Activated T-cell treated with anti-CD3 and anti-CD28 coated beads, Interleukin-2, amount 50 U/mL, for 48 hours (primary cell): ENCODE measurements at regions not wholly inside any gene's neighbourhood (a gene's known extent, or its start where the extent isn't known, plus 50 kb on each side); places are given as distances from the start of the nearest gene placed in this dataset.
"Not testable (repeated sequence)": the region's sequence is repeated elsewhere in the genome, so short reads cannot be mapped to it uniquely, and the experiment has no call there.

Experiments
- DNase-seq, 2 experiments: peaks; one replicate each; pipeline ENCODE4 v3.0.0-alpha.2; 2020

DNA sequence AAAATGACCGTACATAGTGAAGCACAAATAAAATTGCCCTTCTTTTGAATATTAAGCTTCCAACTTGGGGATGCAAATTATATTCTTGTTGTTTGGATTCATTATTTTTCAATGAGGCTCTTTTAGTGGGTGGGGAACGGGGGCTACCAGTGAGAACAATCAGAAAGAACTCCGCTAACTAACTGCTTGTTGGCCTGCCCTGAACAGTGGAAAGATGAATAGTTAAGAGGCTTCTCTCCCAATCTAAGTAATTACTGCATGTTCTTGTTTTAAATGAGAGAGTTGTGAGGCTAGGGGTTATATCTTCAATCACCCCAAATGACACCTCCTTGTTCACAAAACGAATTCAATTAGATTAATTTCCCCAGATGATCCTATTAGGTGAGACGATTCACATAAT is 322.0 kb downstream of the FAT3 start:
- no peak for DNase-seq

DNA sequence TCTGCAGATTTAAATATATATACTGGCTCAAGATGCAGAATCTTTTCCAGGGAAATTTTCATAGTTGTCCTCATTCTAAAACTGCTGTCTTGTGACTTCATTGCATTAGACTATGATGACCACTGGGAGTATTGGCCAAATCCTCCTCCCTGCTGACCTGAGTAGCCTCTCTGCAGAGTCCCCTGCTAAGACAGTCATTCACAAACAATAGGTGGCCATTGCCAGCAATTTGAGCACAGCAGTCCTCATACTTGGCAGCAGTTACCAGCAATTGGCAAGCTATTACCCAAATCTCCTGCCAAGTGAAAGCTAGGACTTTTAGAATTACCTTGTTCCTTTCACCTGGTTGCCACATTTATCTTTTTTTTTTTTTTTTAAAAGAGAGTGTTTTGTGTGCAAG is 325.8 kb downstream of the FAT3 start:
- DNase-seq = no peak

DNA sequence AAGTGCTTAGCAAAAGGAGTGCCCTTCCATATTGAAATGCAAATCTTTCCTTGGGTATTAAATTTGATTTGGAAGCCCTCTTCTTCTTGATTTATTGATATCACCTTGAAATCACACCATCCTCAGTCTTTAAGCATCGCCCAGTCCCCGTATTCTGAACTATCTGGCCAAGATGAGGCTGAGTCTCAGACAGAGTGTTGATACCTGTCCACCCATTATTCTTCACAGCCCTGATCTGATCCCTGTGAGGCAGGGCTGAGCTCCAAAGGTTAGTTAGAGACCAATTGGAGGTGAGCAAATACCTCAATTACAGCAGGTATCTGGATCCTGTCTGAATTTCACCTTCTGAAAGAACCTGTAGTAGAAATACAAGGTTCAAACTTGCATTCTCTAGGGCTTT is 326.3 kb downstream of the FAT3 start:
- no peak for DNase-seq

DNA sequence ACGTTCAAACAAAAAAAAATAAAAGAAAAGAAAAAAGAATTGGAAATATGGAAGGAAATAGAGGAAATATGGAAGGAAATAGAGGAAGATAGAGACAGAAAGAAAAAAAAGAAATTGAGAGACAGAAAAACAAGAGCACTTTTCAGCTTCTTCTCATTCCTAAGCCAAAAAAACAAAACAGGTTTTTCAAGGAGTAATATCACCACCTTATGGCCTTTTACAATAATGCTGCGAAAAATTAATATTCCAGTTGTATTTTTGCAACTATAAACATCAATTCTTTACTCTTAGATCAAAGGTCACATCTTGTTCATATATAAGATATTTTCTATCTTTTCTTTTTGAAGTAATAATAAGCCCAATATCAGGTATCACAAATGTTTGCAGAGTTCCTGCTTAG is 328.3 kb downstream of the FAT3 start:
- DNase-seq = no peak

DNA sequence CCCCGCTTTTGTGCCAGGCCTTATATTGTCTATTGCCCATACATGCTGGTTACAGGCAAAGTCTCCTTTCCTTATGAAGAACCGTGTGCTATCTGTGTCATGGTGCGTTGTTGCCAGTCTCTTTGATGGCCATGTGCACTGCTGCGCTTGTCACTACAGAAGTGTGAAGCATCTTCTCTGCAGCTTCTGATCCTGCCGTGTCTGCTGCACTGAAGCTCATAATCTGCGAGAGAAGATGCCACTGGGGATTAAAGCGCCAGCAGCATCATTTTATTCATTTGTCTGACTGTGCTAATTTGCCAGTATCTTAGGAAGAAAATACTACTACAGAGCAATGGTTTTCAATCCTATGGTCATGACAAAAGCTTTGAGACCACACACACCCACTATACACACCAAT is 330.1 kb downstream of the FAT3 start:
- DNase-seq = no peak

DNA sequence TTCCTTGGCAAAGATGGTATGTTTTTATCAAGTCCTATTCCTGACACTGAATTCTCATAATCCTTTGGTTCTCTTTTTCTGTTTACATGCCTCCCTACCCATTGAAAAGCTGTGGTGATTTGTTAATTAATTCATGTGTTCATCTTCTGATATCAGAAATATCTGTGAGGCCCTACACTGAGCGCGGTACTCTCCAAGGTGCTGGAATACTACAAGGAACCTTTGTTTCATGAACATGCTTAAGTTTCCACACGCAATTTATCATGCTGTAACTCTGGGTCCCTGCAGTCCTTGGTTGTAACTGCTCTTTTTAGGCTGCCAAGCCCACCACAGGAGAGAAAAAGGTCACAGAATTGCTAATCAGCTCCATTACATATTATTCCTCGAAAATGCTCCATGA is 331.8 kb downstream of the FAT3 start:
- DNase-seq = no peak

DNA sequence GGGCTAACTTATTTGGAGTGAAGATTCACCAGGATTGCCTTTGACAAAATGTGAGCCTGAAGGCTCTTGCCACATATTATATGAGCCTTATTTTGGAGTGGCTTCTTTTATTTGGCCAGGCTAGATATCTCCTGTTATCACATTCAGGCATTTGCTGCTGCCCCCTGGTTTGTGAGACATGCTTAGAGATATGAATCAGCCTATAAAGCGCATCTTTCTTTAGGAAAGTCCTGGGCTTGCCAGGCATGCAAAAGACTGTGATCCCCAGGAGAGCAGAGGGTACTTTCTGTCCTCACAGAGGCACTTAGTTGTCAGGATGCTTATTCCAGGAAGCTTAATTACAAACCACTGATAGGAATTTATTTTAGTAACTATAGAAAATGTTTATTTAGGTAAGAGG is 333.3 kb downstream of the FAT3 start:
- no peak for DNase-seq

DNA sequence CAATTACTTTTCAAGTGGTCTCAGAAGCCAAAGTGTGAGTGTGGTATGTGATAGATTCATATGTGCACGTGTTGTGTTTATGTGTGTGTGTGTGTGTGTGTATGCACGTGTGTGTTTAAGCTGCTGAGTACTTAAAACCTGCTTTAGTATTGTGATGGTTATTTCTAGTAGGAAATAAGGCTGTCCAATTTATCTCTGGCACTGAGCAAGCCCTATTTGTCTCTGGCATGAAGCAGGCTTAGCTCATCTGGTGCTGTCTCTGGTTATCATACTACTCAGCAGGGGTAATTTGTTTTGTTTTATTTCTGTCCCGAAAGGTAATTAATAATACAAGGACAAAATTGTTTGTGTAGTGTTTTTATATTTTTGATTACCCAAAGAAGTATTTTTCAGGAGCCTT is 333.7 kb downstream of the FAT3 start:
- no peak for DNase-seq

DNA sequence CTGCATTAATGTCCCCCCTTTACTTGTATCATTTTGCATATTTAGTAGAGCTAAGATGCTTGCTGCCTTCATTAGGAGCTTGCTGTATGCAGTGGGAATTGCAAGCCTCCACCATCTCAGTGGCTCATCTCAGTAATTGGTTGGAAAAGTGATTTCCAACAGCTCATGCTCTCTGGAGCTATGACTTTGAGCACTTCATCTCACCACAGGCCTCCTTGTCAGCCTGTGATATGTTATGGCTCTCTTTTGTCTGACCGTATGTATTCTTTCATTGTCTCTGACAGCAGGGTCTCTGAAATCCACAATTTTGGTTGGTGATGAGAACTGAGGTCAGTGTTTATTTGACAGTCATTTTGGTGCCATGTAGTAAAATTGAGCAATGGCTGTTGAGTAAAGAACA is 345.1 kb downstream of the FAT3 start:
- DNase-seq = no peak

DNA sequence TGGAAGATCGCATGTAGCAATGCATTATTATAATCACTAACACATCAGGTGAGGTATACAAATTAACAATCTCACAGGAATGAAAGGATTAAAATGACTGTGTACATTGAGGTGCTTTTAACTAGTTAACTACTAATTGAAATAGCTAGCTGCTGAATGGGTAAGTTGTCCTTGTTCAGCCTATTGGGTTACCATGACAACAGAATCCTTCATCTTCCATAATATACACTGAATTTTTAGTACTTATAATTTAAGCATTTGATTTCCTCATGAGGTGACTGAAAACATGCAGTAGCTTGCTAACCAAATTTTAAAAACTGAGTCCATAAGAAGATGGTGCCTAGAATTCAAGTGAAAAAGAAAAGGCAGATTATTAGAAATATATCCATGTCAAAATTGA is 347.9 kb downstream of the FAT3 start:
- no peak for DNase-seq

DNA sequence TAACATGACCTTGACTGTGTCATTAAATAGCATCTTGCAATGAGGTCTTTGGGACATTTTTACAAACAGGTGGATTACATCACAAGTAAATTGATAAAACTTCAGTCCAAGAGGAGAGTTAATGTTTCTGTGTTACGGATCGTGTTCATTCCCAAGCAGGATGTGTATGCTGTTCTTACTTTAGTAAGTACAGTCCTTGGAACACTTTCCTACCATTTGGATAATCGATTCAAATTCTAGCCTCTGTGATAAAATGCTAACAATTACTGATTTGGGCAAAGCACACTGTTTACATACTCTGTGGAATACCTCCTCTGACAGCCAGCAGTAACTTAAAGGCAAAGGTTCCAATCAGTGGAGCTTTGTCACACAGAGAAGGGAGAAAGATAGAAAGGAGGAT is 351.7 kb downstream of the FAT3 start:
- no peak for DNase-seq

DNA sequence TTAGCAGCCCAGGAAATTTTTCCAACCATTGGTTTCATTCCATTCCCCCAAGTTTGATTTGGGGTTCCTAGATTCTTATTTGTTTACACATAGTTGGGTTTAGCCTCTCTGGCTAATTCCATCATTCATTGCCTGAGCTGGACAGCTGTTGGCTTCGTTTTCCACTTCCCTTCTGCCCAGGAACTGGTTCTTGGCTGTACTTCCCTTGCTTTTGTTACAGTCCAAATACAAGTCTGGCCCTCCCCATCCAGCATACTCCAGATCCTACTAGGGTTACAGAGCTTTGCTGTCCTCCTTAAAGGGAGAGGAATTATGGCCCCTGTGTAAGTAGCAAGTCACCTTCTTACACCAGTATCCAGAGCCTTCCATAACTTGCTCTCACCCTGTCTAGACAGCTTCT is 356.3 kb downstream of the FAT3 start:
- DNase-seq = no peak

DNA sequence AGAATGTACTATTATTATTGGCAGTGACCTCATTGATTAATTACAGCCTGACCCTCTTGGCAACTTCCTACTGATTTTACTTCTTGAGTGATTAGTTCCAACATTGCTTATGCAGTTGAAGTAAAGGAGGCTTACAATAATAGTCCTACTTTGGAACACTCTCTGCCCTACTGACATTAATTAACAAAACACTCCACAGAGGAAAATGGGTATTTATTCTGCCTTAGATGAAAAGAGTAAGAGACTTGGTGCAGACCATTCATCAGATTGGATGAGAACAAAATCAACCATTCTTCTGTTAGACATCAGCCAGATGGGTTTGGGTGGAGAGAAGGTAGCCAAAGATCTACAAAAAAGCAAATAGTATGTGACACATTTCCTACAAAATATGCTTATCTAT is 363.8 kb downstream of the FAT3 start:
- no peak for DNase-seq

DNA sequence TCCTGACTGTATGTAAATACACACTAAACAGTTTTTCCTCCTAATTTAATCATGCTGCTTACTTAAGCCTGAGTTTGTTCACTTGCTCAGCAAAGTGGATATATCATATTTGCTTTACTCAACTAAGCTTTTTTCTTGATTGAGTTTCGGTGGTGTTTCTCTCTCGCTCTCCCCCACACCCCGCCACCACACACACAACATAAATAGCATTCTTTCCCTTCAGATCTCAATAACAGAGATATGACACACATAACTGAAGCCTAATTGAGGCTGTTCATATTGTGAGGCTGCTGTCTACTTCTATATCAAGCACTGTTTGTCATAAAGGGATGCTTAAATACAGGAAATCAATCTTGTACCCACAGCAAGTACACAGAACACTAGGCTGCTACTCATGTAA is 364.9 kb downstream of the FAT3 start:
- DNase-seq = no peak

DNA sequence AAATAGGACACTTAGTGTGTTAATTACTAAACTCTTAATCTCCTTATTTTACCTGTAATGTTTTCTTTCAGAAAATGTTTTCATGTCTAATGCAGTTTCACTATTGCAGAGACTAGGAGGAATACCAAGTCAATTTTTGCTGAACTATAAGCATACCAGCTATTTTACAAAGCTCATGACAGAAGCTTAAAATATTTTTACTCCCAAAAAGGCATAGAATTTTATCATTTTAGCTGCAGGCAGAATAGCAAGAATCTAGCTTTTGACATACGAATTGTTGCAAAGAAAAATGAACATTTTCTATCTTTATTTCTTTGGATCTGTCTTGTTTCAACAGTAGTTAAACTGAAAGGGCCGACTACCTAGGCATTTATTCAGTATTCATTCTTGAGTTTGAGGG is 366.9 kb downstream of the FAT3 start:
- DNase-seq = no peak

DNA sequence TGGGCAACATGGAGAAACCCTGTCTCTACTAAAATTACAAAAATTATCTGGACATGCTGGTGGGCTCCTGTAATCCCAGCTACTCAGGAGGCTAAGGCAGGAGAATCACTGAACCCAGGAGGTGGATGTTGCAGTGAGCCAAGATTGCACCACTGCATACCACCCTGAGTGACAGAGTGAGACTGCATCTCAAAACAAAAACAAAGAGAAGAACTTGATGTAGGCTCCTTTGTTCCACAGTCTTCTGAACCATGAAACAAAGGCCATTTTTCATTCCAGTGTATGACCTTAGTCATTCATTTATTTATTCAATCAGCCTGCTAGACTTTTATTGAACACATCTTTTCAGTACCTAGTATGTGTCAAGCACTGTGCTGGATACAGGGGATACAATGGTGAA is 369.6 kb downstream of the FAT3 start:
- no peak for DNase-seq

DNA sequence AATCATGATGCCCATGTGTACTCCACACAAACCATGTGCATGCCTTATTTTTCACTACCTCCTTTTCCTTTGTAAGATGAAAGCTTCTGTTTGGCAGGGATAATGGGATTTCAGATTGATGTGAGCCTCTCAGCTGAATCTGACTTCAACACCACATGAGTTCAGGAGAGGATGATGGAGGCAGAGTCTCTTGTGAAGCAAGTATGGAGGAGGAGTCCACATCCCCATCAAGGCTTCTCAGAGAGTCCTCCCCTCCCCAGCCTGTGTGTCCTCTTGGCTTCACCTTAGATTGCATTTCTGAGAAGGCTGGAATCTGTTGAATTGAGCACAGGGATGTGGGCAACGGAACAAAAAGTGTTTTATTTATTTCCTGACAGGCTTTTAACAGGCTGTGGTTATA is 370.4 kb downstream of the FAT3 start:
- DNase-seq = no peak

DNA sequence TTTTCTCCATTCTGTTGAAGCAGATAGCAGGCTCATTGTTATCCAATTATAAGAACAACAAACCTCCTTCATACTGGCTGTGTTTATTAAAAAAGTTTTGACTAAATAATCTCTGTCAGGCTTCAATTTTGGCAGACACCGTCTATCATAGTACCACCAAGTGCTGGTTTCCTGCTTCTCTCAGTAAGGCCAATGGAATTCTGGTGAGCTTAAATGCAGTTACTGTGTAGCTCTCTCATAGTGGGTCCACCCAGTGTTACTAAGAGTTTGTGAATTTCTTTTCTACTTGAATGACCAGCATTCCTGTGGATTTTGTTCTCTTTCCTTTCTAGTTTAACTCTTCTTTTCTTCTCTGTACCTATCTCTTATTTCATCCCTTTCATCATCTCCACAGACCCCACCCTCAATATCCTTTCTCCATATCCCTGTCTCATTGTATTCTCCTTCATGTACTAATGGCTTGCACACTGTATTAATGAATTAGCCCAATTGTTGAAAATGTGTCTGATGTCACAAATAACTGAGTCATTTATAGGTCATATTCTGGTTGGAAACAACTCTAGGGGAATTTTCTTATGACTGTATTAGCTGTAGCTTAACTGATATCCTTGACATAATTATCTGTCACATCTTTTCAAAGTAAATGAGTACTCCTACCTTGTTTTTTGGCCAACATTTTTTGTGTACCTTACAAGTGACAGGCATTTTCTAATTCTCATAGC is 372.1 kb downstream of the FAT3 start:
- DNase-seq = no peak

DNA sequence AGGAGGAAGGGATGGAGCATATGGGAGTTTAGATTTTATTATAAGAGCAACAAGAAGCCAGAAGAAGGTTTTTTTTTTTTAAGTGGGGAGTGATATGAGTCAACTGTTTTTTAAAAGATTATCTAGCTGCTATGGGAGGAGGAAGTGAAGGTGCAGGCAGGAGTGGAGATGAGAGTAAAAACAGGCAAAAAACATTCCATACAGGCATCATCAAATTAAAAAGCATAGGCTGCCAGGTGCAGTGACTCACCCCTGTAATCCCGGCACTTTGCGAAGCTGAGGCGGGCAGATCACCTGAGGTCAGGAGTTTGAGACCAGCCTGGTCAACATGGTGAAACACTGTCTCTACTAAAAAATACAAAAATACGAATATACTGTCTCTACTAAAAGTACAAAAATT is 368.4 kb upstream of the MTNR1B start:
- DNase-seq = no peak

DNA sequence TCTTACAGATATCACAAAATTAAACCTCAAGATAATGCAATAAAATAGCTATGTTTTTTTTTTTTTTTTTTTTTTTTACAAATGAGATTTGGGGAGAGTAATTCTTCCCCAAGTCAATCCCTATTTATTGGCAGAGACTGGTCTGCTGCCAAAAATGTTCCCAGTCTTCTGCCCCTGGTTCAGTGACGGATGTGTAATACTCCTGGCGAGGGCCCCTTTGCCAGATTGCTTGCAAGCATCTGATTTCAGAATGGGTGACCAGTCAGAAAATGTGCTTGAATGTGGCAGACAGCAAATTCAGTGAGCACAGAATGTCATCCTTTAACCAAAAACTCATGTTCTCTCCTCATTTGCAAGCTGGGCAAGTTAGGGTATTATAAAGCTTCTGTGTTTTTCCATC is 363.8 kb upstream of the MTNR1B start:
- no peak for DNase-seq

DNA sequence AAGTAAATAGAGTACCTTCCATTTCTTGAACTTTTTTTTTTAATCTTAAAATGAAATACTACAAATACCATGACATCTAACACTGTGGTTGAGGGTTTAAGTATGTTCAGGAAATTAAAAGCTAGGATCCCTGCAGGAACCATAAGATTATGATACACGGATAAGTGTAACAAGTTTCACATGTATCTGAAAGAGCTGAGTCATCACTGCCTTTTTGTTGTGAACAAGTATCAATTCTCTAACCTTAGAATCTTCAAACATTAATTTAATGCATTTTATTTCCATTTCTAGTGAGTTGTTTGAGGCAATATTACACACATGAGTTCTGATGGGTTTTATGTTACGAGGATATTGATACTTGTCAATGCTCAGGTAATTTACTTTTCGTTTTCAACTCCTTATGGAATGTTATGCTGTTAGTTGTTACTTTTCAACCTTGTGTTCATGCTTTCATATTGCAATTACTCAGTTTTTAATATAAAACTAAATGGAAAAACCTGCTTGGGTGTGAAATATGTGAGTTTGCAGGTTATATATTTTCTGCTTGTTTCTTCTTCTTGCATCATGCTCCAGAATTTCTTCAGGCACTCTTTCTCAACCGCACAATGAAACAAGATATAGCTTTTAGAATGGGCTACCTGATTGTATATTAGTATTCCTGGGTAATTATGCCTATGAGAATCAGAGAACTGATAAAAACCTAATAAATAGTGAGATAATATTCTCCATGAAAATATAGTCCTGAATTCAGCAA is 361.3 kb upstream of the MTNR1B start:
- no peak for DNase-seq

DNA sequence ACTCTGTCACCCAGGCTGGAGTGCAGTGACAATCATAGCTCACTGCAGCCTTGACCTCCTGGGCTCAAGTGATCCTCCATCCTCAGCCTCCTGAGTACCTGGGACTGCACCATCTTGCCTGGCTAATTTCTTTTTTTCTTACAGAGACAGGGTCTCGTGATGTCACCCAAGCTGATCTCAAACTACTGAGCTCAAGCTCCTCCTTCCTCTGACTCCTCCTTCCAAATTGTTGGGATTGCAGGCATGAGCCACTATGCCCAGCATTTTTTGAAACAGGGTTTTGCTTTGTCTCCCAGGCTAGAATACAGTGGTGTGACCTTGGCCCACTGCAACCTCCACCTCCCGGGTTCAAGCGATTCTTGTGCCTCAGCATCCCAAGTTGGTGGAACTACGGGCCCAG is 358.3 kb upstream of the MTNR1B start:
- DNase-seq = no peak

DNA sequence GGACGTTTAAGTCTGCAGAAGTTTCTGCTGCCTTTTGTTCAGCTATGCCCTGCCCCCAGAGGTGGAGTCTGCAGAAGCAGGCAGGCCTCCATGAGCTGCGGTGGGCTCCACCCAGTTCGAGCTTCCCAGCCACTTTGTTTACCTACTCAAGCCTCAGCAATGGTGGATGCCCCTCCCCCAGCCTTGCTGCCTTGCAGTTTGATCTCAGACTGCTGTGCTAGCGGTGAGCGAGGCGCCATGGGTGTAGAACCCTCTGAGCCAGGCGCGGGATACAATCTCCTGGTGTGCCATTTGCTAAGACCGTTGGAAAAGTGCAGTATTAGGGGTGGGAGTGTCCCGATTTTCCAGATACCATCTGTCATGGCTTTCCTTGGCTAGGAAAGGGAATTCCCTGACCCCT is 351.4 kb upstream of the MTNR1B start:
- not testable (repeated sequence) for DNase-seq

DNA sequence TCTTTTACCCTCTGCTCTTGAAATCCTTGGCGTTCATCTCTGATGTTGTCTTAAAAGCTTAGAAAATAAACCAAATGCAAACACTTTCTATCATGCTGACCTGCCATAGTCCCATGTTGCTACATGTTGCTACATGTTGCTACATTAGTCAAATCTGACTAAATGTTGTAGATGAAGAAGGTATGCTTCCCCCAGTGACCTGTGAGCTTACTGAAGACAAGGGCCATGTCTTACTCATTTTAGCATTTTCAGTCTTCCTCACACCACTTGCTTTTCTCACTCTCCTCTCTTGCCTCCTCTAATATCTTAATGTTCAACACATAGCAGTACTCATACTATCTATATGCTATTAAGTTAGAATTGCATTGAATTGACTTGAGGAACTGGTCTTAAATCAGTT is 346.4 kb upstream of the MTNR1B start:
- DNase-seq = no peak

DNA sequence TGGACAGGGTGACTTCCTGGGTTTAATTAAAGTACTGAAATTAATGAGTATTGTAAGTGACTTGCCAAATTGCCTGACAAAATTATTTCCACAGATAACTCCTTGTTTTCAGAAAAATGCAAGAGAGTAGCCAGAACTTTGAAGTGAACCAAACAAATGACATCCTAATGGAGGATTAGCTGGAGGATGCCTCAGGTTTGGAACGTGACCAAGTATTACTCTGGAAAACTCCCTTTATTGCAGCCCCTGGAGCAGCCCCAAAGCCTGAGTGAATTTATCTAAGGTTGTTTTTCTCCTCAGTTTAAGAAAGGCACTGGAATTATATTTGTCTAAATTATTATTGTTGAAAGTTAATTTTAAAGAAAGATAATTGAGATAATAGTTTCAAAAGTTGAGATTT is 343.6 kb upstream of the MTNR1B start:
- no peak for DNase-seq
